Raji (cell line): ENCODE measurements at regions not wholly inside any gene's neighbourhood (a gene's known extent, or its start where the extent isn't known, plus 50 kb on each side); places are given as distances from the start of the nearest gene placed in this dataset.

Experiments used
- POLR2A ChIP-seq: IDR thresholded peaks from 2 replicates; pipeline ENCODE4 v1.6.1; 2011; ENCODE audit warnings: low read depth, low read length, control low read depth; ENCODE audit not compliant: insufficient read depth

DNA sequence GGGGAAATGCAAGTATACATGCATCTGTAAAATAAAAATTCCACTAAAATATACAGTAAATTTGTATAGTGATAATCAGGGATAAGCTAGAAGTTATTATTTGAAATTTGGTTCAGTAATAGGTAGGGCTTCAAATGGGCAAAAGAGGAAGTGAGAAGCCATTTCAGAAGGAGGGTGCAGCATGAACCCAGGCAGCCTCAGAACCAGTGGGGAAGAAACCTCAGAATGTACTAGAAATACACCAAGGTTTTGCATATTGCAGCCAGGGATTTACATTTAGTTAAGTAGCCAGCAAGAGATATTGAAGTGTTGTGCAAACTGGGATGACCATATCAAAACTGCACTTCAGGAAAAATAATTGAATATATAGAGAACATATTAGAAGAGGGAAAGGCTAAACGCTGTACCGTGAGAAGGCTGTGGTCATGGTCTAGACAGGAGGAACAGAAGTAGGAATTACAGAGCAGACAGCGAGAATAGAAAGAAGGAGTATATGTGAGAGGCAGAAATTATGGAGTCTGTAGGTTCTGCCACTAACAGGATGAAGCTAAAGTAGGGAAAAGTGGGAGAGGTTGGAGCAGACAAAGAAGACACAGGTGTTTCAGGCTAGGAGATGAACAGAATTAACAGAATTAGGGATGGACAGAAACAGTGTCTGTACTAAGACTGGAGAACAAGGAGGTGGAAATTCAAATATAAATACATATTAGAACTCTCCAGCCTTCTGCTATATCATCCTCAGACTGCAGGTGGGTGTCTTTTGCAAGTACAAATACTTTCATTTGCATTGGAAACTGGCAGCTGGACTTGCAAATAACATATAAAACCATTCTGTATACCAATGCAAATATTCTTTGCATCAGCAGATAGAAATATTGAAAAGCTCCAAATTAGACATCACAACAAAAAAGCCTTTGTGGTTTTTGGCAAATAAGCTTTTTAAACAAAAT, 335.6 kb downstream of the ZNF608 start:
- no peak for TF ChIP-seq POLR2A

DNA sequence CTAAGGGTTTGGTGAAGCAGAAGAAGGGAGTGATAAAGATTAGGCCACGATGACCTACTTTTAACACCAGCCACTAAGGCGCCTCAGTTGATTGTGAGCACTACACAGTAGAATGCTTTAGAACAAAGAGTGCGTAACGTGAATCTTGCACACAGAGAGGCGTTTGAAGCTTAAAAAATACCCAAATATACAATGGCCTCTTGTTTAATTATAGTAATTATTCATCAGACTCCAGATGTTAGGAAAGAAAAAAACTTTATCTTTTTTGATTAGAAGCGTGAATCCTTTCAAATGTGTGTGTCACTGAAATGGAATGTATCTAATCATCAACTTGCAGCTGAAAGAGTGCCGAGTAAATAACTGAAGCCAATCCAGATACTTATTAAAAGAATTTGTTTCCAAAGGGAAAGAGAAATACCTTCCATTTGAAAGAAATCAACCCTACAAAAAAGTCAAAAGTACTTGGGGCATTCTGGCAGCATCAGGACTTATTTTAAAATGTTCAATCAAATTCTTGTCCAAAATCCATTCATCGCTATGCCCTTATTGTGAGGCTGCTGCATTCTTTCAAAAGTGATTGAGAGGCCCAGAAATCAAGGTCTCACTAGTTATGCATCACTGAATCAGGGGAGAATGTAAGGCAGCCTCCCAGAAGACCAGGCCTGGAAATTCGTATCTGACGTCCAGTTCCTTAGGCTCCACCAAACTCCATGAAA, 337.5 kb downstream of the ZNF608 start:
- TF ChIP-seq POLR2A = no peak

GRCh38 chr5:124404796-124405195, 341.6 kb downstream of the ZNF608 start:
- TF ChIP-seq POLR2A = no peak

- TF ChIP-seq POLR2A = no peak
Observed at GRCh38 chr5:124403281-124403680, 343.2 kb downstream of the ZNF608 start.

- TF ChIP-seq POLR2A = no peak
Observed at GRCh38 chr5:124402144-124402581, 344.3 kb downstream of the ZNF608 start.

DNA sequence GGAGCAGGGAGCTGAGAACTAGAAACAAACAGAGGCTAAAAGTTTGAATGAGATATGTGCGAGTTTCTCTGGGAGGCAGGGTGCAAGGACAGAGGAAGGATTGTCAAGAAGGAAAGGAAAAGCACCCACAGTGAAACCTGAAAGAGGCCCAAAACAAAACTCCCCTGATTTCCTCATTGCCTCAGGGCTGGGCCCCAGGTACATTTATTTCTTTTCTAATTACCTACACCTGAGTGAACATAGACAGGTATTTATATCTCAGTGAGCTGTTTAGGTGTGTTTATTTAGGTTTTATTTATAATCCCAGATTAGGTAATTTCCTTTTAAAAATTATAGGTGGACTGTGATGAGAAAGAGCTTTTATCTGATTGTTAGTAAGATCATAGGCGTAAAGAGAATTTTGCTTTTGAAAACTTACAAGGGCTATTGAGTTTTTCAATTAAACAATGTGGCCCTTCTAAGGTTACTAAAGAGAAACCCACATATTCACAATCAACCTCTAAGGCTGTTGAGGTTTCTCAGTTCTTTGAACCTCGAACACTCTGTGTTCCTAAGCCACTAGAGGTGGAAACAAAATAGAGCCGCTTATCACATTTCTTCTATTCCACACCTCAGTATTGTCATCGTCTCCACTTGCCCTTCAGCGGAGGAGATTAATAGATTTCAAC, 344.8 kb downstream of the ZNF608 start:
- TF ChIP-seq POLR2A = no peak

DNA sequence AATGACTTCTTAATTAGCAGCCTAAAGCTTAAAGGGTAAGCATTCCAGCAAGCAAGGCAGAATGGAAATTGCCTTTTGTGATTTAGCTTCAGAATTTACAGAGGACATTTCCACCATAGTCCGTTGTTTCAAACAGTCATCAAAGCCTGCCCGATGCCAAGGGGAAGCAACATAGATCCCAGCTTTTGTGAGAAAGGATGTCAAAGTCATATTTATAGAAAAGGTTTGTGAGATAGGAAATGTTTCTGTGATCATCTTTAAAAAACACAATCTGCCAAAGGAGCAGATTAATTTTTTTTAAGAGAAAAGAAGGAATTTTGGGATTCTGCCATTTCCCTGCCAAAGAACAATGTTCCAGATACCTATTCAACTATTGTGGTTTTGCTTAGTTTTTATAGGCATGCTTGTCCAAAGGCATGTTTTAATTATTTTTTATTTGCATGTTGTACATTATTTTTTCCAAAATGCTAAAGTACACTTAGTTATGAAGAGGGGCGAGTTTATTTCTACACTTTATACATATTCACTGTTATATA, 346.9 kb downstream of the ZNF608 start:
- TF ChIP-seq POLR2A = no peak

DNA sequence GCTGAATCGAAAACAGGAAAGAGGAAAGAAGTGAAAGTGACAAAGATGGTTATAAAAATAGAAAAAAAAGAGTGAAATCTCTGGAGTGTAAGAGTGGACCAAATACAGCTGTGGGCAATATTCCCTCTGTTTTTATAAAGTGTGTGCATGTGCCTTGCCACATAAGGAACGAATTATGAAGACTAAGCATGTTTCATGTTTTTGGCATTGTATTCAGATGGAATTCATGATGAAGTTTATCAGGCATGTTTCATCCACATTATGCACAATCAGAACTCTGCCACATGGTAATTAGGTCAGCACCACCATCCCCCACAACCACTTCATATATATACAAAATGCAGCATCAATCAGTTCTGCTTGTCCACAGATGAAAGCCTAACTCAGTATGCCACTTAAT, 348.0 kb downstream of the ZNF608 start:
- no peak for TF ChIP-seq POLR2A

DNA sequence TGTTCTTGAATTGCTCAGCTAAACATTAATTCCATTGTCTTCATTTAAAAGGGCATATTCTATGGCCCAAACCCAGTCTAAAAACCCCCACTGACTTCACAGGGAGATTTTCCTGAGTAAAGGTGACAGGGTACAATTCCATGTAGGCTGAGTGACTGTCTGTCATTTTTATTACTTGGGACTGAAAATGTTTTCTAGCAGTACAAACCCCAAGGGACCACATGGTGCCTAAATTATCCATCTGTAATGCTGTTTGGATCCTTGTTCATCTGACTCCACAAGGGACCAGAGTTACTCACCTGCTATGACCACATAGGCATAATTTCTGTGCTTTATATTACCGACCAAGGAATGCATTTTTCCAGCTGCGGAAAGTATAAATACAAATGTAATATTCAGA, 349.1 kb downstream of the ZNF608 start:
- no peak for TF ChIP-seq POLR2A

DNA sequence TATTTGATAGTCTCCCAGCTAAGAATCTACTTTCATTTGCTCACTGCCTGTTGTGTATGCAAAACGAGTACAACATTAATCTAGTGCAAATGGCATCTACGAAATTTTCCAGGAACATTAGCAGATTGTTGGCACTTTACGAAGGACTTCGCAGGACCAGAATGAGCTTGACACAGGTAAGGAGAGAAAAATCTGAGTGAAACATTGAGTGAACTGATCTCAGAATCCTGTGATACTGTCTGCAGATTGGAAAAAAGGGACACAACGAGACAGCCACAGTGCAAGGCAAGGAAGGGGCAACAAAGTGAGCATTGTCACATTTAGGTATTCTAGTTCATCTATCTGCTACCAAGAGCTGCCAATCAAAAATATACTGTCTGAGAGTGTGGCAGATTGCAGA, 350.5 kb downstream of the ZNF608 start:
- no peak for TF ChIP-seq POLR2A

DNA sequence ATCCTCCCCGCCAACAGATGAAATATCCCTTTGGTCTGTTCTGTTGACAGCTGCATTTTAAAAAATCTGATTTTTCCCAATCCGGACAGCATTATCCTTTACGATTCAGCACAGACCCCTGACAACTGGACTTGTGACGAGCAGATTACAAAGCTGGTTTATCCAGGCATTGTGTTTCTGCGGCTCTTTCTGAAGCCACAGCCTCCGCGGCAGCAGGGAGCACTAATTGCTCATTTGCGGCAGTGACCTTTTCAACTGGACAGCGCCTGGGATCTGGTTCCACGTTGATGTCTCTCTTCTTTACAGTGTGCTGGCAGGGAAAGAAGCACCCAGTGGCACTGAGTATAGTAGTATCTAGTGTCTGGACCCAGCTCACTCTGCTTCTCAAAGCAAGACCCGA, 351.2 kb downstream of the ZNF608 start:
- TF ChIP-seq POLR2A = no peak

DNA sequence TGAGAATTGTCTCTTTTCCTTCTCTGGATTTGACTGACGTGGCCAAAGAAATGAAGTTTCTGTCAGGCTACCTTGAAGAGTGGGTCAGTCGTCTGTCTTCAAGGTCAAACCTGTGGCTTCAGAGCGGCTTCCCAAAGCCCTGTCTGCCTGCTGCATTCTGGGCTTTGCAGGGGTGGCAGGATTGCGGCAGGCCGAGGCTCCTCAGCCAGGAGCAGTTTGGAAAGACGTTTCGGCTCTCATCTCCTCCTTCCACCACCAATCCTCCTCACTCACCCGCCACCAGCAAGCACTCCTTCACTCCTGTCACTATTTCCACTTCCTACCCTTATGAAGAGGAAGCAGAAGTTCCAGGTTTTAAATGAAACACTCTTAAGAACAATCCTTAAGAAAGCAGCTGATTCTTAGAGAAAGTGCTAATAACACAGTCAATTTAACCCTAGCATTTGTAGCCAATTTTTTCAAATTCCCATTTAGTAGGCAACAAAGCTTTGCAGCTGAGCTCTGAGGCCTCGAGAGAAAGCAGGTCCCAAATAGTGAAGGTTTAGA, 351.7 kb downstream of the ZNF608 start:
- TF ChIP-seq POLR2A = no peak

GRCh38 chr5:124393584-124394379, 352.7 kb downstream of the ZNF608 start:
- no peak for TF ChIP-seq POLR2A

DNA sequence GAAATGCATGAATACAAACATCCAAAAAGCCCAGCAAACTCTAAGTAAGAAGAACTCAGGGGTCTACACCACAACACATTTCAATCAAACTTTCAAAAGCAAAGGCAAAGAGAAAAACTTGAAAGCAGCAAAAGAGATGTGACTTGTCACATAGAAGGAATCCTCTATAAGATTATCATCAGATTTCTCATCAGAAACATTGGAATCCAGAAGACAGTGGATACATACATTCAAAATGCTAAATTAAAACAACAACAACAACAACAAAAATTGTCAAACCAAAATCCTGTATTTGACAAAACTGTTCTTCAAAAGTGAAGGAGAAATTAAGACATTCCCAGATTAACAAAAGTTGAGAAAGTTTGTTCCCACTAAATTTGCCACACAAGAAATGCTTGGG, 362.7 kb downstream of the ZNF608 start:
- no peak for TF ChIP-seq POLR2A

DNA sequence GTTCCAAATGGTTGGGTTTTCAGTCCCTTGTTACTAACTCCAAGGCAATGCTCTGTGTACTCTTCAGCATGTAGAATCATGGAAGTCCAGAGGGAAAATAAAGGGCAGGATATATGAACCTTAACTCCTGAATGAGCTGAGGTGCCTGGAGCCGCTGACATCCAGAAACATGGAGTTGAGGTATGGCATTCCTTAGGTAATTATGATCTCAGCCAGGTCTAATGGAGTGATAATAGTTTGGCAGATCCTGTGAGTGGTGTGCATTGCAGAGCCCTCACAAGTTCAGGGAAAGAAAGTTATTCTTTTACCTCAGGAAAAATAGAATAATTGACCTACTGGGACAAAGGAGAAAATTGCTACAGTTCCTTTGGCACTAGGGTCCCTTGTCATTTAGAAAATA, 369.1 kb downstream of the ZNF608 start:
- no peak for TF ChIP-seq POLR2A

DNA sequence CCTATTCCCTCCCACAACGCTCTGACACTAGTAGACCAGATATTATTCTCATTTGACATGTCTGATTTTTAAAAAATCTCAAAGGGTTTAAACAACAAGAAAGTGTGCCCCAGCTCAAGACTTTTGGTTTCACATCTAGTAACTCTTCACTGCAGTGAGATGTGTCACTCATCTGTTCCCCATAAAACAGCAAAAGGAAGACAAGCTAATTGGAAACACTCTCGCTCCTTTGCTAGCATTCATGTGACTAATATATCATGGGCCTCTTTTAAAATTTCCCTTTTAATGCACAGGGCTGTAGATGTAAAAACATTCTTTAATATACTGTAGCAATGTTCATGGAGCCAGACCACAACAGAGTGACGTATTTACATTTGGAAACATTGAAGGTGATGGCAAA, 372.6 kb downstream of the ZNF608 start:
- no peak for TF ChIP-seq POLR2A
